SK-MEL-5 (cell line): ENCODE measurements at regions not wholly inside any gene's neighbourhood (a gene's known extent, or its start where the extent isn't known, plus 50 kb on each side); places are given as distances from the start of the nearest gene placed in this dataset.

Experiments
- DNase-seq: peaks from one replicate; pipeline ENCODE4 v3.0.0-alpha.2; 2016; ENCODE audit warnings: low read depth, low spot score
- in situ Hi-C: cut with HindIII; loops from 2 replicates; pipeline ENCODE4 v1.10.0; 2016; ENCODE audit warnings: low sequenced_read_pairs, high pct_unique_total_duplicates, low pct_unique_long_range_greater_than_20kb

- DNase-seq: no peak
- in situ Hi-C loops: no loop called here
Observed at GRCh38 chr2:81876624-81877023, 1572.1 kb upstream of the LRRTM1 start.

GRCh38 chr2:81872006-81872405, 1567.5 kb upstream of the LRRTM1 start:
- in situ Hi-C loops: no loop called here
- no peak for DNase-seq

- in situ Hi-C loops: no loop called here
- no peak for DNase-seq
Observed at GRCh38 chr2:81870119-81870518, 1565.6 kb upstream of the LRRTM1 start.

GRCh38 chr2:81858998-81859397, 1554.4 kb upstream of the LRRTM1 start:
- DNase-seq: no peak
- in situ Hi-C loops: no loop called here

GRCh38 chr2:81853341-81853740, 1548.8 kb upstream of the LRRTM1 start:
- in situ Hi-C loops: no loop called here
- no peak for DNase-seq

- in situ Hi-C loops: no loop called here
- no peak for DNase-seq
Observed at GRCh38 chr2:81852651-81853050, 1548.1 kb upstream of the LRRTM1 start.

GRCh38 chr2:81839780-81840179, 1535.2 kb upstream of the LRRTM1 start:
- in situ Hi-C loops: no loop called here
- no peak for DNase-seq

GRCh38 chr2:81835321-81836000, 1530.9 kb upstream of the LRRTM1 start:
- no peak for DNase-seq
- in situ Hi-C loops: no loop called here

- no peak for DNase-seq
- in situ Hi-C loops: no loop called here
Observed at GRCh38 chr2:81786811-81787210, 1482.3 kb upstream of the LRRTM1 start.

GRCh38 chr2:81767187-81767912, 1462.8 kb upstream of the LRRTM1 start:
- in situ Hi-C loops: no loop called here
- DNase-seq: no peak

GRCh38 chr2:81747481-81748070, 1443.0 kb upstream of the LRRTM1 start:
- in situ Hi-C loops: no loop called here
- DNase-seq: no peak

- no peak for DNase-seq
- in situ Hi-C loops: no loop called here
Observed at GRCh38 chr2:81739966-81740365, 1435.4 kb upstream of the LRRTM1 start.

- in situ Hi-C loops: no loop called here
- no peak for DNase-seq
Observed at GRCh38 chr2:81734981-81735380, 1430.4 kb upstream of the LRRTM1 start.

GRCh38 chr2:81714817-81715216, 1410.3 kb upstream of the LRRTM1 start:
- in situ Hi-C loops: no loop called here
- DNase-seq: no peak

- in situ Hi-C loops: no loop called here
- no peak for DNase-seq
Observed at GRCh38 chr2:81706856-81707255, 1402.3 kb upstream of the LRRTM1 start.

GRCh38 chr2:81703831-81704230, 1399.3 kb upstream of the LRRTM1 start:
- in situ Hi-C loops: no loop called here
- DNase-seq: no peak

GRCh38 chr2:81692566-81692965, 1388.0 kb upstream of the LRRTM1 start:
- DNase-seq: no peak
- in situ Hi-C loops: no loop called here

GRCh38 chr2:81675641-81676040, 1371.1 kb upstream of the LRRTM1 start:
- in situ Hi-C loops: no loop called here
- peak; percentile 63 for DNase-seq

GRCh38 chr2:81672923-81673322, 1368.4 kb upstream of the LRRTM1 start:
- no peak for DNase-seq
- in situ Hi-C loops: no loop called here
